ENCODE measurements at regions not wholly inside any gene's neighbourhood (a gene's known extent, or its start where the extent isn't known, plus 50 kb on each side); places are given as distances from the start of the nearest gene placed in this dataset.
"Not testable (repeated sequence)": the region's sequence is repeated elsewhere in the genome, so short reads cannot be mapped to it uniquely, and the experiment has no call there.

DNA sequence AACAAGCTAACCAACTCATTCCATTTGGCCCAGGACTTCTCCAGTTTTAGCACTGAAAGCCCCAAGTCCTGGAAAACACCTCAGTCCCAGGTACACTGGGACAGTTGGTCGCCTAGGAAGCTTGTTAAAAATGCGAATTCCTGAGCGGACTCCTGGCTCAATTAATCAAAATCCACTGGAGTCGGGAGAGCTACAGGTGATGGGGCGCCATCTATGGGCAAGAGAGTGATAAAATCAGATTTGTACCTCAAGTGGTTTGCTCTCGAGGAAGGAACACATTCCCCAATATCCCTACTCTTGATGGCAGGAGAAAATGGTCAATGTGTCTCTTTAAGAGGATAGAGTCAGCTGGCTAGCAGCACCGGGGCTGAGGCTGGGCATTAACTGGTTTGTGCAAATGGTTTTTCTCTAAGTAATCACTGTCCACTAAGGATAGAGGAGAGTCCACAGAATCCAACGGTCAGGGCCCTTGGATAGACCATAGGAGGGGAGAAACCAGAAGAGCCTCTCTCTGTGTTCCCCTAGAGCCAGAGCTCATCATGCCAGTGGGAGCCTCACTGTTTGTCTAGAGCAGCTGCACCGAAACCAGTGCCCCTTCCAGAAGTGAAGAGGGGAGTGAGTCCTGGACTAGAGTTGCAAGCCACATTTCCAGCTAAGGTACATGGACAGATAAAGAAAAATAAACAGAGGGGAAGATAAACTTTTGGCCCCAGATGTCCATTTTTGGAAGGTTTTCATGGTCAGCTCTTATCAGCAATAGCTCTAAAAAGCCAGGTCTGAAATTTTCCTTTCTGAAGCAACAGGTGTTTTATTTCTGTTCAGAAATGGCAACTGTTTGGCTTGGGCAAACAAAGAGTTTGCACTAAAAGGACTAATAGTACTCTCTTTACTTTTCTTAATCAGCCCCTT lies 148.5 kb downstream of the TENT5C start:
- DNase-seq (ENCODE audit: low spot score) = peak; percentile 61

DNA sequence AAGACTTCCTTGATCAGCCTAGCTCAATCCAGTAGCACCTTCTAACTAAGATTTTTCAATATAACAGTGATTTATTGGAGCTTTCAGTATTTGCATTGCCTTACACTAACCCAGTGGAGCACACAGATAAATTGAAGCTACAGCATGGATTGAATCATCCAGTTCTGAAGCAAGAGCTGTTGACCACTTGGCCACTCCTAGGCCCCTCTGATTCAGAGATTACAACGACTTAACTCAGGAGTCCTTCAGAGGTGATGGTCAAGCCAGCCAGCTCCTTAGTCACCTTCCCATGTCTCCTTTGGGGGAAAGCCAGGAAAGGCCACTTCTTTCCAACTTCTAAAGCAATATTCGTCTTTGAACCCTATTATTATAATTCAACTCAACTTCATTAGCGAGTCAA lies 151.8 kb downstream of the TENT5C start:
- DNase-seq (ENCODE audit: low spot score) = no peak

DNA sequence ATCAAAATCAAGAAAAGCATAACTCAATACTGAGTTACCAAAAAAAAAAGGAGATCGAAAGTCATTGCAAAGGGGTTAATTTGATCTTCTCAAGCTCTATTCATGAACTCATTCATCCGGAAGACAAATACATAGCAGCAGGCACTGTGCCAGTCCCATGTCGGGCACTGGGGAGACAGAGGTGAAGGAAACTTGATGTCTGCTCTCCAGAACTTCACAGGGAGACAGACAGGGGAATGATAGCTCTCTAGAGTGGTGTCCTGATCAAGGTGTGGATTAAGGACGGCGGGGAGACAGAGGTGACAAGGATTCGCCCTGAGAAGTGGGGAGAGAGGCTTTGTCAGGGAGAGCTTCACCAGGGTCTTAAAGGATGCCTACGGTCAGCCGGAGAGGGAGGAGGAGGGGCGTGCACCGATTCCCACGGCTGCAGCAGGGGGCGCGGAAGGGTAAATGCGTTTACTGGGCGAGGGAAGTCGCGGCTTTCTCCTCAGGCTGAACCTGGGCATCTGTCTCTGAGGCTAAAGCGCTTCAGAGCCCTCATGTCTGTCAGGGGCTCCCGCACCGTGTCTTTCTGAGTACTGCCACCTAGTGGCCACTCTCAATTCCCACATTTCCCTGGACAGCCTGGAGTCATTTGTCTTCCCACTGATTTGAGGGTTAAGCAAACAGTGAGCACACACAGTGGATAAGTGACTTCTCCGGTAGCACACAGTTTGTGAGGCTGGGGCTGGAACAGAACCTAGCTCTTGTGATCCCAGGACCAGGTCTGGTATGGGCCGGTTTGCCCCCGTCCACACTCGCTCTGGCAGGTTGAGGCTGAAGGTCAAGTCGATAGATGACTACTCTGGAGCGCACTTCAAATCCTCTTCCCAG lies 152.8 kb downstream of the TENT5C start:
- peak; percentile 74 for DNase-seq (ENCODE audit: low spot score)

DNA sequence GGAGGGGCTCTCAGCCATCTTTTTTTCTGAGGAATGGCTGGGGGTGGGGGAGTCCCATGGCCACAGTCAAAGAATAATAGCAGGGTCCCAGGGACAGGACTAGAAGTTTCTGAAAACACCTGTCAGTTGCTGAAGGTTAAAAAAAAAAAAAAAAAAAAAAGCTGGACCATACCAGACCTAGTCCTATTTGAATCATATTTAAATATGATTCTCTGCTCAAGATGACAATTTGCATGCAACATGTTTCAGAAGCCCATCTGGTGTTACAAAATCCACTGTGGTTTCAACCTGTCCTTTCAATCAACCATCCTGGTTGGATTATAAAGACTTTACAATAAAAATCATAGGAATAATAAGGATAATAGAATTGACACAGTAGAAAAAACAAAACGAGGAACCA lies 153.7 kb downstream of the TENT5C start:
- DNase-seq (ENCODE audit: low spot score) = no peak

DNA sequence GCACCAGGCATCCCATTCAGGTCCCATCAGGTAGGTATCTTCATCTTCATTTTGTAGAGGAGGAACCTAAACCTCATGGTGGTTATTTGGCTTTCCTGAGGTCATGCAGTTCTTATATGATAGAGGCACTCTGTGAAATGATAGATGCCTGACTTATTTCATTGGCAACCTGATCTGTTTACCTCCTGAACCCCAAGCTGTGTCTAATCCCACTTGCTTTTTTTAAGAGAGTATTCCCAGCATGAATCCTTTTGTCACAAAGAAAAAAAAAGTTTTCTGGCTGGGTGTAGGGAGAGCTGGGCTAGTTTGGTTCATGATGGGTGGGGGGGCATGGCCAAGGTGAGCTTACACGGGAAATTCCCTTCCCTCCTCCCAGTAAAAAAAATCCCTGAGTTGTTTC lies 154.2 kb downstream of the TENT5C start:
- DNase-seq (ENCODE audit: low spot score) = no peak

DNA sequence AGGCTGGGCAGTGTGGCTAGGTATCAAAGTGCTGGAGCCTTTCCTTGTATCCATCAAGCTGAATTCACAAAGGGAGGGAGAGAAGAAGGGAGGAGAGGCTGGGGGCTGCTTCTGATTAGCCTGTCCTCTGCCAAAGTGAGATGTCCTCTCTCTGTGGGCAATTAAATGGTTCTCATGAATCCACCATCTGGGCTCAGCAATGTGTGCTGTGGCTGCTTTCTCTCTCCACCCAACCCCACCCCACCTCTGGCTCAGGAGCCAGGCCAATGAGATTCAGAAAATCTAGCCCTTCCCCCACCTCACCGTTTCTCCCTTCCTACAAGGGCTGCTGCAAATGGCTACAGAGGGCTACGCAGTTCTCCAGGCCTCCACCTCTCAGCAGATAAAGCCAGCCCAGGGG lies 154.6 kb downstream of the TENT5C start:
- no peak for DNase-seq (ENCODE audit: low spot score)

DNA sequence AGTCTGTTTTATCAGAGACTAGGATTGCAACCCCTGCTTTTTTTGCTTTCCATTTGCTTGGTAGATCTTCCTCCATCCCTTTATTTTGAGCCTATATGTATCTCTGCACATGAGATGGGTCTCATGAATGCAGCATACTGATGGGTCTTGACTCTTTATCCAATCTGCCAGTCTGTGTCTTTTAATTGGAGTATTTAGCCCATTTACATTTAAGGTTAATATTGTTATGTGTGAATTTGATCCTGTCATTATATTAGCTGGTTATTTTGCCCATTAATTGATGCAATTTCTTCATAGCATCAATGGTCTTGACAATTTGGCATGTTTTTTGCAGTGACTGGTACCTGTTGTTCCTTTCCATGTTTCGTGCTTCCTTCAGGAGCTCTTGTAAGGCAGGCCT lies 161.7 kb downstream of the GDAP2 start:
- DNase-seq (ENCODE audit: low spot score) = not testable (repeated sequence)

DNA sequence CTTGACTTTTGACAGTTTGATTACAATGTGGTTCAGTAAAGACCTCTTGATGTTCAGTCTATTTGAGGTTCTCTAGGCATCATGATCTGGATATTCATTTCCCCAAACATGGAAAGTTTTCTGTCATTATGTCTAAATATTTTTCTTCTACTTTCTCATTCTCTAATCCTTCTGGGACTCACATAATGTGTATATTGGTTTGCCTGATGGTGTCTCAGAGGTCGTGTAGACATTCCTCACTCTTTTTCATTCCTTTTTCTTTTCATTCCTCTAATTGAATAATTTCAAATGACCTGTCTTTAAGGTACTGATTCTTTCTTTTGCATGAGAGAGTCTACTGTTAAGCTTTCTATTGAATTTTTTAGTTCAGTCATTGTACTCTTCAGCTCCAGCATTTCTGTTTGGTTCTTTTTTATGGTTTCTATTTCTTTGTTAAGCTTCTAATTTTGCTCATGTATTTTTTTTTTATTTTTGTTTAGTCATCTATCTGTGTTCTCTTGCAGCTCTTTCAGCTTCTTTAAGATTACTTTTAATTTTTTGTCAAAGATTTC lies 158.4 kb downstream of the GDAP2 start:
- no peak for DNase-seq (ENCODE audit: low spot score)

DNA sequence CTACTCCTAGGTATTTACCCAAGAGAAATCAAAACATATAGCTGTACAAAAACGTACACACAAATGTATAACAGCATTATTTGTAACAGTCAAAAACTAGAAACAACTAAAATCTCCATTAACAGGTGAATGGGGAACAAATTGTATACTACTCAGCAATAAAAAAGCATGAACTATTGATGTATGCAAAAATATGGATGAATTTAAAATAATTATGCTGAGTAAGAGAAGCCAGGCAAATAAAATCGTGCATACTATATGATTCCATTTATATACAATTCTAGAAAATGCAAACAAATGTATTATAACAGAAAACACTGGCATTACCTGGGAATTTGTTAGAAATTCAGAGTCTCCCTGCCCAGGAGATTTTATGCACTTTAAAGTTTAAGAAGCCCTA lies 150.1 kb downstream of the GDAP2 start:
- no peak for DNase-seq (ENCODE audit: low spot score)

DNA sequence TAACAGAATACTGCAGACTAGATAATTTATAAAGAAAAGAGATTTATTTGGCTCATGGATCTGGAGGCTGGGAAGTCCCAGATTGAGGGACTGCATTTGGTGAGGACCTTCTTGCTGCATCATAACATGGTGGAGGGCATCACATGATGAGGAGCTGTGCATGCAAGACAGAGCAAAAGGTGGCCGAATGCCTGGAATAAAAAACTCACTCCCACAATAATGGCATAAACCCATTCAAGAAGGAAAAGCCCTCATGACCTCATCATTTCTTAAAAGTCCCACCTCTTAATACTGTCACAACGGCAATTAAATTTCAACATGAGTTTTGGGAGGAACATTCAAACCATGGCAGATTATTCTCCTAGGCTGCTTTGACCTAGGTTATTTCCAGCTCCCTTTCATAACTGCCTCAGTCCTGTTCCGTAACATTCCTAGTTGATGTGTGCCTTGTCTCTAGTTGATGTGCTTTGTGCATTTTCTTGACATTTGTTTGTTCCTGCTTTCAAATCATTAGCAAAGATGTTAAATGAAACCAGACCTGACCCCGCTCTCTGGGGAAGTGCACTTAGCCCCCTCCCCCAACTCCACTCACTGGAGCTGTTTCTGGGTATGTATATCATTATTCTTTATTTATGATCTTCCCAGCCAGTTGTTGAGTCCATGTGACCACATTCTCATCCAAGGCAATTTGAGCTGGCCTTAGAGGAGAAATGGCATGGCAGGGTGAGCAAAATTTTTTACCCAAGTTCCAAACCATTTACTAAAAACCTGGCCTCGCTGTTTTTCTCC lies 148.5 kb downstream of the GDAP2 start:
- no peak for DNase-seq (ENCODE audit: low spot score)

DNA sequence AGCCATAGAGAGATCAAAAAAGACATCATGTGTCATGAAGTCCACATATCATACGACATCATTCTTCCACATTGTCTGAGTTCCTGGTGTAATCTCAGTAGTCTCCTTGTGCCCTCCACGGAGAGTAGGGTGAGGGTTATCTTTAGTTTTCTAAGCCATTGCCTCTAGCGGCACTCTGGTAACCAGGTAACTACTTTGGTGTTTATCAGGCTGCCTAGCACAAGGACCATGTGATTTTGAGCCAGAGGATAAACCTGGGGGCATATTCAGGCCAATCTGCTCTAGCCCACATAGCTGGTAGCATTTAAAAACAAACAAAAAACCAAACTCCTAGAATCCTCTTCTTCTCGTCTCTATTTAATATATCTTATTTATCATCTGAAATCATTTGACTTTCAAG lies 147.4 kb downstream of the GDAP2 start:
- DNase-seq (ENCODE audit: low spot score) = no peak

DNA sequence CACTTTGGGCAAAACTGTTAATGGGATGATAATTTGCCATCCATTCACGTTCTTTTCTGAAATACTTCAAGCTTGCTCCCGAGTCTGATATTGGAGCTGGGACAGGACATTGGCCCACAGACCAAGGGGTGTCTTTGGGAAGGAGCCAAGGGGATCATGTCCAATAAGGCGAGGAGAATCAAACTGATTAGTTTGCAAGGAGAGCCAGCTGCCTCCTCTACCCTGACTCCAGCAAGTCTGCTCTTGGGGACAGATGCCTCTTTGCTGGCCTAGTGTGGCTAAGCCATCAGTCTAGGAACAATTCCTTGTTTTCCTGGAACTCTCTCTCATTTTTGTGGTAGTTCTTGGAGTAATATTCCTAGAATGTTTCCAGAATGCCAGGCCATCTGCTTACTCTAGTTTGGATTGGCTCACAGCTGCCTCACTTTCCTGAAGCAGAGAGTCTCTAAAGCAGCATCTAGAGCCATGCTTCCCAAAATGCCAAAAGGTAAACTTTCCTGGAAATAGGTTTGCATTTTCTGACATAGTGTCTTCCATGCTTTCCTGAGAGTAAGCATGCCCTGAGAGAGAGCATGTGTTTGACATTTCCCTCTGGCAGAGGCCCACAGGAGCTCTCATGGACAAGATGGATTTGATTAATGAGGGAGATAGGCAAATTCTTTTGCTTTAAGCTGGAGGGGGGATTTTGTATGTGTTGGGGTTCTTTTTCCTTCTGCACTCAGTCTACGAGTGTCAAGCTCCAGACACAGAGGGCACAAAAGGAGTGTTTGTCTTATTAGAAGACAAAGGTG lies 145.6 kb downstream of the GDAP2 start:
- DNase-seq (ENCODE audit: low spot score) = no peak

DNA sequence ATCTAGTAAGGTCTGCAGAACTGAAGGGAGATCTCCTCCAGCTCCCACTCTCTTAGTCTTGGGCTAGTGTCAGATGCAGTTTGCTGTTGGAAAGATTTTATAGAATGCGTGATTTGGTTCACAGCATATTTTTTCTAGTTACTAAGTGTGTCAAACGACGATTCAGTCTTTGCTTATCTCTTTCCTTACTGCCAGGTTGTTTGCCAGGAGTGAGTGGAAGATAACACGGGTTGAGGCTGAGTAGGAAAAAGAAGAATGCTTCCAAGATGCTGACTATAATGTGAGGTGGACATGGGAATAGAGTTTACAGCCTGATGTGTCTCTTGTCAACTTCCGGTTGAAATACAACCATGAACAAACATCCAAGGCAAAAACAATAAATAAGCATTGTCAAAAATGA lies 141.4 kb downstream of the GDAP2 start:
- no peak for DNase-seq (ENCODE audit: low spot score)

DNA sequence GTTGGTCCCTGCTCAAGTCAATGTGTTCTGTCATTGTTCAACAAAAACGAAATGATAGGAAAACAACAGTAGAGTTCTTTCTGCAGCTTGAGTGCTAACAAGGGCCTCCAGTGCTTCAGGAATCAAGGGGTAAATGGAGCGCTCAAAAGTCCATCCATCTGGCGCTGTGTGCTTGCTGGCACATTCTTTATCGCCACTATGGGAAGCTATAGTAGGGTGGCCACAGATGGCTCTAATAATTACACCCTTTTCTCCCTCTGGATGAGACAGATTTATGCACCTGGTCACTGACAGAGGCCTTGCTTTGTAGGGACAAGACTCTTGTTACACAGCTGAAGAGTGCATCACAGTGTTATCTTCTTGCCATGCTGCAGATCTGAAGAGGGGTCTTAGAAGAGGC lies 136.0 kb downstream of the GDAP2 start:
- no peak for DNase-seq (ENCODE audit: low spot score)

DNA sequence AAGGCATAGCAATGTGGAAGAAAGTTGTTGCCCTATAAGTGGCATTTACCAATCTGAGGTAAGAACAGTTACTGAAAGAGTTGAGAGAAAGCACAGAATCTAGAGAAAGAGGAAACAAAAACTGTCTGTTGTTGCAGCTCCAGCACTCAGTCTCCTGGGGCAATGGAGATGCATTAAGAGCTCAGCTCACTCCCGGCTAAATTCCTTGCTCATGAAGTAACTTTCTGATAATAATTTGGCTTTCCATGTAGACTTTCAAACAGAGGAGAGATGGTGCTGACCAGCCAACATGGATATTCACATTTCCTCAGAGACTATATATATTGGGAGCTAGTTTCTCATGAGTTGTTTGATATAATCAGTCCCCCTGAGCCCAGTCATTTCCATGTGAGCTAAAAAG lies 135.3 kb downstream of the GDAP2 start:
- no peak for DNase-seq (ENCODE audit: low spot score)

DNA sequence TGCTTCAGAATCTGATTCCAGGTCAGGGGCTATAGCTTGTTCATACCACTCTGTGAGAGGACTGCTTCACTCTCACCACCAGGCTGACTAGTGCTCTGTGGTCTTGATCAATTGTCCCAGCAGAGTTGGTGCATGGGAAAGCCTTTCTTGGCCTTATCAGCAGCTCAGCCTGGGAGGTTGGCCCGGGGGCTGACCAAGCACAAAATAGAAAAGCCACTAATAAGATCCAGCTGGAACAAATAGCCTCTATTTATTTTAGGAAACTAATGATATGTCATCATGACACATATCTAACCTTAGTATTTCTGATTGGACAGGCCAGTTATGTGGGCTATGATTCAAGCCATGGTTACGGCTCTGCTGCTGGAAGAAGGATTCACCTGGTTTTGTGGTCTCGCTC lies 134.2 kb downstream of the GDAP2 start:
- no peak for DNase-seq (ENCODE audit: low spot score)

DNA sequence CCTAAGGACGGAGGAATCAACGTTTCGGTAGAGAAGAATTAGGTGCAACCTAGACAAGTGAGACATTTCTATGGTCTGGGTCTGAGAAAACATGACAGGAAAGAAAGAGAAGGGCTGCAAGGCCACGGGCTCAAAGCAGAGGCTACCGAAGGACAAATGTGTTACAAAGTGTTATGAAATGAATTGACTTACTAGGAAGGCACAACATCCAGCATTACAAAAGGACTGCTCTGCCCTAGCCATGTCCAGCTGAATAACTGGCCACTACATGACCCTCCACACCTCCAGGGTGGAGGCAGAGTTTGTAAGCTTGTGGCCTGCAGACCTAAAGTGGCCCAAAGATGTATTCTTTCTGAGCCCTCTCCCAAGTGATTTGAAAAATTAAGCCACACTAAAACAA lies 133.6 kb downstream of the GDAP2 start:
- no peak for DNase-seq (ENCODE audit: low spot score)

DNA sequence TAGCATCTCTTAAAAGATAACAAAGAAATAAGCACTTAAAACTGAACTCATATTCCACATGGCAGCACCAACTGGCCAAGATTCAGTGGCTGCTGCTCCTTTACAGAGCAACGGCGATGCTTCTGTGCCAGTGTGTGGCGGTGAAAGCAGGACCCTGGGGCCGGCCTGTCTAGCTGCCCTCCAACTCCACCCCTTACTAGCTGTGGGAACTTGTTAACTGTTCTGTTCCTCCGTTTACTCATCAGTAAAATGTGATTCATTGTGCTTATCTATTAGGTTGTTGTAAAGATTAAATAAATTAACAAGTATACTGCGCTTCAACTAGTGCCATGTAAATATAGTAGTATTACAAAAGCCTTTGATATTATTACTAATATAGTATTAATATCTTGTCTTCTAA lies 133.2 kb downstream of the GDAP2 start:
- DNase-seq (ENCODE audit: low spot score) = no peak

DNA sequence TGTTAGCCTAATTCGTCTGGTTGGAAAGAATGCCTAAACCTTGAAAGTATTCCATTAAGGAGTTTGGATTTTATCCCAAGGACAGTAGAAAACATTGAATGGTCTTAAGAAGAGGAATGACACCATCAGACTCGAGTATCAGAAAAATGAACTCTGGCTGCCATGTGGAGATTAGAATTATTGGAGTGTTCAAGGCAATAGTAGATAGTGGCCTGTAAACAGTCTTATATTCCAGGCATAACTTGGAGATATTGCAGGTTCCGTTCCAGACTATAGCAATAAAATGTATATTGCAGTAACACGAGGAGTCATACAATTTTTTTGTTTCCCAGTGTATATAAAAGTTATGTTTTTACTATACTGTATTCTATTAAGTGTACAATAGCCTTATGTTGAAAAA lies 130.9 kb downstream of the GDAP2 start:
- DNase-seq (ENCODE audit: low spot score) = no peak

DNA sequence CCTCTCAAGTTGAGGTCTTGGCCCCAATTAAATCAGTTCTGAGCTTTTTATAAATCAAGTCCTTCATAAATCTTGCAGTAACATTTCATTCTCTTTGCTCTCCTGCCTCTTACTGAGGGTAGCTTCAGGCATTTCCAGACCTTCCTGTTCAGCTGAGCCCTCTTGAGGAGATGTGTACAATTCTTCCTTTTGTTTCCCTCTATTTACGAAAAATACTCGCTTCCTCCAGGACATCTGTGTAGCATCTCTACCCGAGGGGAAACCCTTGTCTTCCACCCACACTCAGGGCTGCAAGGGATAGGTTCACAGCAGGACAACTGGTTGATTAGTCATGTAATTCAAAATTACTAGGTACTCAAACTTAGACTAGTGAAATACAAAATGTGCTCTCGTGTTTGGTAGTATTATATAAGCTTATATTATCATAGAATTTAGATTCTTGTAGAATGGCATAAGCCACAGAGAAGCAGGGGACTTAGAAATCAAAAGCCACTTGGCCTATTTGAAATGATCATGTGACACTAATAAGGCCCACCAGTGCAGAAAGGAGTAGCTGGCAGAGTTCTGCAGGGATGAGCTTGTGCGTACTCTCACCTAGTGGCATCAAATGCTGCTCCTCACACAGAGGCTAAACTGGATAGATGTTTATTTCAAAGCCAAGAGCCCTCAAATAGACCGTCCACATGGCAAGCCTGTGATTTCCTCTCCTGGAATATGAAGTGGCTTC lies 126.7 kb downstream of the GDAP2 start:
- no peak for DNase-seq (ENCODE audit: low spot score)
